ENCODE measurements at regions not wholly inside any gene's neighbourhood (a gene's known extent, or its start where the extent isn't known, plus 50 kb on each side); places are given as distances from the start of the nearest gene placed in this dataset.

DNA sequence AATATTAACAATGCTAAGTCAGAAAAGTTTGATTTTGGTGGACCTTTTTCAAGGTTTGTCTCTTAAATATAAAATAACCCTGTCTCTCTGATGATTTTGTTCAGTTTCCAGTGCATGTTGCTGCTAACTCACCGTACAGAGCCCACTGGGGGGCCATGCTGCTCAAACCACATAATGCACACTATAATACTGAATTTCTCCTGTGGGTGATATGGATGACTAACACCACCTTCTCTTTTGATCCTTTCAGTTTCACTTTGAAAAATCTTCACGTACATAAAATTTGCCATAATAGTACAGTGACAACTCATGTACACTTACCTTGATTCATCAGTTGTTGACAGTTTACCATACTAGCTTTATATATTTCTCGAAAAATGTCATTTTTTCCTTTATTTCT lies 506.6 kb upstream of the MAN1A1 start:
- no peaks in the 10 kb centered on the region for H3K36me3 ChIP-seq
- intact Hi-C loops (cut with DNase I; ENCODE audit: low total_unique reads) = no loop called here
- TF ChIP-seq, protein P1, sequence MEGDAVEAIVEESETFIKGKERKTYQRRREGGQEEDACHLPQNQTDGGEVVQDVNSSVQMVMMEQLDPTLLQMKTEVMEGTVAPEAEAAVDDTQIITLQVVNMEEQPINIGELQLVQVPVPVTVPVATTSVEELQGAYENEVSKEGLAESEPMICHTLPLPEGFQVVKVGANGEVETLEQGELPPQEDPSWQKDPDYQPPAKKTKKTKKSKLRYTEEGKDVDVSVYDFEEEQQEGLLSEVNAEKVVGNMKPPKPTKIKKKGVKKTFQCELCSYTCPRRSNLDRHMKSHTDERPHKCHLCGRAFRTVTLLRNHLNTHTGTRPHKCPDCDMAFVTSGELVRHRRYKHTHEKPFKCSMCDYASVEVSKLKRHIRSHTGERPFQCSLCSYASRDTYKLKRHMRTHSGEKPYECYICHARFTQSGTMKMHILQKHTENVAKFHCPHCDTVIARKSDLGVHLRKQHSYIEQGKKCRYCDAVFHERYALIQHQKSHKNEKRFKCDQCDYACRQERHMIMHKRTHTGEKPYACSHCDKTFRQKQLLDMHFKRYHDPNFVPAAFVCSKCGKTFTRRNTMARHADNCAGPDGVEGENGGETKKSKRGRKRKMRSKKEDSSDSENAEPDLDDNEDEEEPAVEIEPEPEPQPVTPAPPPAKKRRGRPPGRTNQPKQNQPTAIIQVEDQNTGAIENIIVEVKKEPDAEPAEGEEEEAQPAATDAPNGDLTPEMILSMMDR (IDR thresholded peaks at IDR 0.05) = no peak
- TF ChIP-seq POLR2A (IDR thresholded peaks at IDR 0.05) = no peak
- DNase-seq = no peak
- no peak overlapping the region for H3K27ac ChIP-seq
- no peaks in the 10 kb centered on the region for H3K4me1 ChIP-seq
- H3K27me3 ChIP-seq = no peaks in the 10 kb centered on the region
- H3K4me3 ChIP-seq = no peak overlapping the region
- H3K9me3 ChIP-seq = no peaks in the 10 kb centered on the region

DNA sequence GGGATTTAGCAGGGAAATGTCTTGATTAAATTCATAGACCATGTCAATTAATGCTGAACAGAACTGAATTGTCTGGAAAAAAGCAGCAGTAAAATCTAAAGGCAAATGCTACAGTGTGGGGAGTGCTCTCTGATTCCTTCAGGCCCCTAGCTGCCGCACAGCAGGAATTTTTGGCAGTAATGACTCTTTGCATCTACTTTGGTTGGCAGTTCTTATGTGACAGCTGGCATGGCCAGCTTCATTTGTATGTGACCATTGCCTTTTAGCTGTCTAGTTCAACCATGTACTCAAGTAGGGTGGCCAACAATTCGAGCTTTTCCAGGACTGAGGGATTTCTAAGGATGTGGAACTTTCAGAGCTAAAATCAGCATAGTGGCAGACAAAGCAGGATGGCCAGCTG lies 499.1 kb upstream of the MAN1A1 start:
- Histone ChIP-seq H3K9me3 (no peaks in the 10 kb centered on the region), H3K36me3 (no peaks in the 10 kb centered on the region), H3K4me1 (no peaks in the 10 kb centered on the region), H3K27me3 (no peaks in the 10 kb centered on the region), H3K4me3 (no peak overlapping the region), H3K27ac (no peak overlapping the region)
- intact Hi-C loops (cut with DNase I; ENCODE audit: low total_unique reads) = no loop called here
- DNase-seq = no peak
- TF ChIP-seq, protein P1 (IDR thresholded peaks at IDR 0.05) = no peak

- H3K27me3 ChIP-seq = no peaks in the 10 kb centered on the region
- no peak overlapping the region for H3K4me3 ChIP-seq
- no peaks in the 10 kb centered on the region for H3K36me3 ChIP-seq
- TF ChIP-seq, protein P1 (IDR thresholded peaks at IDR 0.05) = no peak
- TF ChIP-seq POLR2A (IDR thresholded peaks at IDR 0.05) = no peak
- intact Hi-C loops (cut with DNase I; ENCODE audit: low total_unique reads) = no loop called here
- H3K9me3 ChIP-seq = no peaks in the 10 kb centered on the region
- no peak for DNase-seq
- no peak overlapping the region for H3K27ac ChIP-seq
- no peaks in the 10 kb centered on the region for H3K4me1 ChIP-seq
Observed at GRCh38 chr6:119845161-119845560, 495.6 kb upstream of the MAN1A1 start.

GRCh38 chr6:119844387-119844786 lies 494.8 kb upstream of the MAN1A1 start:
- Histone ChIP-seq H3K27ac (no peak overlapping the region), H3K4me3 (no peak overlapping the region), H3K27me3 (no peaks in the 10 kb centered on the region), H3K9me3 (no peaks in the 10 kb centered on the region), H3K4me1 (no peaks in the 10 kb centered on the region), H3K36me3 (no peaks in the 10 kb centered on the region)
- intact Hi-C loops (cut with DNase I; ENCODE audit: low total_unique reads) = no loop called here
- DNase-seq = no peak
- no peak for TF ChIP-seq POLR2A (IDR thresholded peaks at IDR 0.05)
- TF ChIP-seq, protein P1 (IDR thresholded peaks at IDR 0.05) = no peak

DNA sequence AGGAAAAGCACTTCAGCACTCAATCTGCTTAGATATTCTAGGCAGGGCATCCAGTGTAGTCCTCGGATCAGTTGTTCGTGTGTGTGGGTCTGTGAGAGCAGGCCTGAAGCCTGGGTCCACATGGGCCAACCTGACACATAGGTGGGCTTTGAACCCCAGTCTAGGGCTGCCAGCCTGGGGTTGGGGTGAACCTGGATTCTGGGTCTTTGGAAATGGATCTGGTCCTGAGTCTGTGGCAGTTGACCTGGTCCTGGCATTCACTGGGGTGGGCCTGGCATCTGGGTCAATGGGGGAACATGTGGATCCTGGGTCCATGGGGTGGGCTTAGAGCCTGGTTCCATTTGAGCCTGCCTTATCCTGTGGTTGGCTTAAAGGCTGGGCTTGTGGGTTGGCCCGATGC lies 492.6 kb upstream of the MAN1A1 start:
- no peak overlapping the region for H3K27ac ChIP-seq
- H3K27me3 ChIP-seq = no peaks in the 10 kb centered on the region
- intact Hi-C loops (cut with DNase I; ENCODE audit: low total_unique reads) = no loop called here
- H3K4me1 ChIP-seq = no peaks in the 10 kb centered on the region
- no peaks in the 10 kb centered on the region for H3K36me3 ChIP-seq
- no peak overlapping the region for H3K4me3 ChIP-seq
- TF ChIP-seq POLR2A (IDR thresholded peaks at IDR 0.05) = no peak
- TF ChIP-seq, protein P1 (IDR thresholded peaks at IDR 0.05) = no peak
- DNase-seq = no peak
- H3K9me3 ChIP-seq = no peaks in the 10 kb centered on the region

All from uterus (tissue), 3 donors.